GM21526 (cell line): ENCODE measurements at regions not wholly inside any gene's neighbourhood (a gene's known extent, or its start where the extent isn't known, plus 50 kb on each side); places are given as distances from the start of the nearest gene placed in this dataset.
"Not testable (repeated sequence)": the region's sequence is repeated elsewhere in the genome, so short reads cannot be mapped to it uniquely, and the experiment has no call there.

Experiments
- ATAC-seq: cut with Tn5 transposase; IDR thresholded peaks from one replicate; pipeline ENCODE4 v1.9.1; 2021; ENCODE audit warnings: moderate library complexity; ENCODE audit not compliant: unreplicated experiment, low FRiP score

DNA sequence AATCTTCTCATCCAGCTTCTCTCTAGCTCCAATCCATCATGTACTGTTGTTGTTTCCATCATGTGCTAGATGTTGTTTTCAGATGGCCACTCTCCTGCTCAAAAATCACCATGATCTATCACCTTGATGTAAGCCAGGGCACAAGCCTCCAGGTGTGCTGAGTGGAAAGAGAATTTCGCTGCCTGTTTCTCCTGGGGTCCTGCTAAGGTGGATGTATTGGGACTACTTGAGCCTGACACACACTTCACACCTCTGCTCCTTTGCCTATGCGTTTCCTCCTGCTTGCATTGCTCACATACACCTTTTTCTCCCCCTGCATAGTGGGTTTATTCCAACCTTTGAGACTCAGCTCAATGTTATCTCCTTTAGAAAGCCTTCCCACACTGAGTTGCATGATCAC lies 287.6 kb downstream of the CYRIA start:
- no peak for ATAC-seq

DNA sequence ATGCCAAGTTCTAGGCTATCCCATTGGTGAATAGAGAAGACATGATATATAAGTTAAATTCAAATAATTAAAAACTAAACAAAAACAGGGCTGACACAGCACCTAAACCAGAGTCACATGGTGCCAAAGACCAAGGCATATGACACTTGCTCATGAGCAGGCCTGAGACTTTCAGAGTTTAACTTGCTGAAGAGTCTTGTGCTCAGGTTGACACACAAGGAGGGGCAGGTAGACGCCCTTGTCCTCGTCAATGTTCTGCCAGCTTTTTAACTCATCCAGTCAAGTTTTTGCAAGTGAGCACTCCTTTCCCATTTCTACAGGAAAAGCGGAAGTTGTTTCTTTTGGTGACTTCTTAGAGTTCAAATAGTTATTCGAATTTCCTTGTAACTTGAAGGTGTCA lies 289.7 kb downstream of the CYRIA start:
- ATAC-seq, result no peak

DNA sequence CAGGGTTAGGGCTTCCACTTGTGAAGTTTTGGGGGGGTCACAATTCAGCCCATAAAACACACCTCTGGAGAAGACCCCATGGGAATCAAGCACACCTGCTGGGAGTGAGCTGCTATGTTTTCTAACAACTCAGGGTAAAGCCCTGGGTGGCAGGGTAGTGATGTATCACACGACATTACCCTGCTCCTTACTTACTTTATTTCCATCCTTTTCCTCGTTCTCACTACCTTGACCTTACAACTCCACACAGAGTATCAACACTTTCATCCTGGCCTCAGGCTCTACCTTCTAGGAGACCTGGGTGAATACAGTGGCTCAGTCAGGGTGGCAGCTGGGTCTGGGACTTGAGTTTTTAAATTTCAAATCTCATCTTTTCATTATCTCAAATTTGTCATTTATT lies 290.3 kb downstream of the CYRIA start:
- ATAC-seq, result no peak

DNA sequence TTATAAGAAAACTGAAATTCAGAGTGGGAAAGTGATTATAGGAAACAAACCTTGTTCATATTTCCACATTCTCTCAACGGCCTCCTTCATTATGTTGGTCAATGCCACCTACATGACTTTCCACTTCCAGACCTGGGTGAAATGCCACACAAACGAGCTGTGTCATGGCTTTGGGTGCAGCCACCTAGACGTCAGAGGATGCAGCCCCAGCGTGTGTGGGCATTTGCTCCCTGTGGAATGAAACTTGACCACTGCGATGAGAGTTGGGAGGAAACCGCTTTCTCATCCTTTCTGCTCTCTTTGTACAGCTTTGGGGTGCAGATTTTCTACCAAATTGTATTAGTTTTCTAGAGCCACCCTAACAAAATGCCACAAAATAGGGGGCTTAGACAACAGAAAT lies 291.0 kb downstream of the CYRIA start:
- ATAC-seq, result no peak

DNA sequence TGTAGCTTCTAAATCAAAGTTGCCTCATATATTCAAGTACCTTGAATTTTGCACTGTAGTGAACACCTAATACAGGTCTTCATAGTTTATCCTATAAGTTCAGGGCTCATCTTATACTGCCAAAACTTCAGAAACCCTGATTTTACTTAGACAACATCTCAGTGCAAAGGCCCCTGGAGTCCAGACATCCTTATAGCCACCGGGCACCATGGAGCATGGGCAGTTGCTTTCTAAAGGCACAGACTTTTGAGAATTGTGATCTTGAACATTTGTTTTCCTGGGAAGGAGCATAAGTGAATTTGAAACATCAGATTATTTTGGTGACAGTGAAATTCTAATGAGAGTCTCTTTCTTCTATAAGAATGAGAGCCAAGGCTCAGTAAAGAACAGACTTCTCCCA lies 292.3 kb downstream of the CYRIA start:
- ATAC-seq, result no peak

DNA sequence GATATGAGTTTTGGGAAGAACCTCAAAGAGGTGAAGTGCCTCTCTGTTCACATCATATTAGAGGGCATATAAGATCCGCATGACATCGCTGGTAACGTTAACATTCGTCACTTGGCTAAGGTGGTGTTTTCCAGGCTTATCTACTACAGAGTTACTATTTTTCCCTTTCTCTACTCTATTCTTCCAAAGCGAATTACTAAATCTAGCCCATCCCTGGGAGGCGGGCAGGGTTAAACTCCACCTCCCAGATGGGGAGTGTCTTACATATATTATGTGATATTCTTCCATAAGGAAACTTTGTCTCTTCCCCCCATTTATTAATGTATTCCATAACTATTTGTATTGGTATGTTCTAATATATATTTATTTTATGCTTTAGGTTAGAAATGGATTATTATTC lies 293.9 kb downstream of the CYRIA start:
- no peak for ATAC-seq

DNA sequence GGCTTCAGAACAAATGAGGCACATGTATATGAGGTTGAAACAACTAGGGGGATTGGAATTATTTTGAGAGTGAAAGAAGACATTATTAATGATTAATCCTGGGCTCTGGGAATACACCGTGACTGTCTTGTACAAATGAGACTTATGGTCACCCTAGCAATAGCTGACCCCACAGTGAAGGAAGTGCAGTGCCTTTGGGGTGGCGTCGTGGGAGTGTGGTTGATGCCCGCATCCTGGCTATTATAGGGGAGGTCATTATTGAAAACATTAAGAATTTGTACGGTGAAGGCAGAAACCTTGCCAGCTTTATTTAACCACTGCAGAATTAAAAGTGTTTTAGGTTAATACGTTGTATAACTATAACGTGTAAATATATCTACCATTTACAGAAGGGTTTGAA lies 296.7 kb downstream of the CYRIA start:
- no peak for ATAC-seq

DNA sequence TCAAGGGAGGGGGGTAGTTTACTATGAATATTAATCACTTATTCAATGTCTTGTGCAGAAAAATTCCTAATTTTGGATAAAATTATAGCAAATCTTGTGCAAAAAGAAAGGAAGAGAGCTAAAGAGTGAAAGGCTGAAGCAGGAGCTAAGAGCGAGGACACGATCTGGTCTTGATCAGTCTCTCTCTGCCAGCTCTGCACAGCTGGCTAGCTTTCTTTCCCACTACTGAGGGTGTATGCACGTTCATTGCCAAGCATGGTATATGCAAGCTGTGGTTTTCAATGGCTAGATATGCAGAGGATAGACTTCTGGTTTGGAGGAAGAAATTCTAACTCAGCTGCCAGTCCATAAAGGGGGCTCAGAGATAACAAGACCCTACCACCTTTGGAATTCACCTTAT lies 297.3 kb downstream of the CYRIA start:
- no peak for ATAC-seq

DNA sequence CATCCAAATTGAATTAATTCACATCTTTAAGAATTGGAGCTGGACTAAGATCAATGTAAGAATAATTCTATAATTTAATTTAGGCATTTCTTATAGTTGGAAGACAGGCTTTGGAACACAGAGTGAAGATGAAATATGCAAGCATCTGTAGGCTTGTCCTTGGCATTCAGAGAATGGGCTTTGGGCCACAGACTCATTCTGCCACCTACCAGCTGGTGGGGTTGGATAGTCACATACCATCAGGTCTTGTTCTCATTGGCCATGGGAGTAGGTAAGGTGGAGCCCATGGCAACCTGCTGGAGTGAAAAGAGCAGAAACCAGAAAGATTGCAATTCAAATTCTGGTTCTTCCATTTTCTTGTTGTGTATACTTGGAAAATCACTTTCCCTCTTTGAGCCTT lies 300.3 kb downstream of the CYRIA start:
- no peak for ATAC-seq

DNA sequence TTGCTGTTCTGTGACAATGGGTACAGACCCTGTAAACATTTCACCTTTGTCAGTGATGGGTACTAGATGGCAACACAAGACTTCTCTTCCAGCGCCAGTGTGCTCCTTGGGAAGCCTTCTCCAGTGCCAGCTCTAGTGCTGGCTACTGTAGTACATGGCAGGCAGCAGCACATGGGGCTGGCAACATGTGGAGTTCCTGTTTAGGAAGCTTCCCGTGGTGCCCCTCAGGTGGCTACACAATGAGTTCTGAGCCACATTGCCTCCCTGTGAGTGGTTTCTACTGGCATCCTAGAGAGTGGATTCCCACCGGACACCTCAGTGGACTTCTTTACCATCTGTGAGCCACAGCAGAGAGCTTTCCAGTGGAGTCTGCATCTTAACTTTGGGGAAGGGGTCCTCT lies 302.1 kb downstream of the CYRIA start:
- no peak for ATAC-seq

DNA sequence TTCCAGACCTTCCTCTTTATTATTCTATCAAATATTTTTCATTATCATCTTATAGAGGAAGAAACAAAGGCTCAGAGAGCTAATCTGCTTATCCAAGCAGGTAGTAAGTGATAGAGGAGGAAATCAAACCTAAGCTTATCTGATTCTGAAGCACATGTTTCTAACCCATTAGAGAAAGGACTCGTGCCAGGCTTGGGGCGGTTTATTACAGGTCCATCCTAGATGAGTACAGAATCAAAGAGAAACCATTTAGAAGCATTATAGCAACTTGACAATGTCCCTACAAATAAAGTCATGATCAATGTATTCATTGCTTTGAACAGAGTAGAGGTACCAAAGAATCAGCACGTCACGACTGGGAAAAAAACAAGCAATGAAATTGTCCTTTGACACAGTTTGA lies 303.0 kb downstream of the CYRIA start:
- ATAC-seq, result no peak

DNA sequence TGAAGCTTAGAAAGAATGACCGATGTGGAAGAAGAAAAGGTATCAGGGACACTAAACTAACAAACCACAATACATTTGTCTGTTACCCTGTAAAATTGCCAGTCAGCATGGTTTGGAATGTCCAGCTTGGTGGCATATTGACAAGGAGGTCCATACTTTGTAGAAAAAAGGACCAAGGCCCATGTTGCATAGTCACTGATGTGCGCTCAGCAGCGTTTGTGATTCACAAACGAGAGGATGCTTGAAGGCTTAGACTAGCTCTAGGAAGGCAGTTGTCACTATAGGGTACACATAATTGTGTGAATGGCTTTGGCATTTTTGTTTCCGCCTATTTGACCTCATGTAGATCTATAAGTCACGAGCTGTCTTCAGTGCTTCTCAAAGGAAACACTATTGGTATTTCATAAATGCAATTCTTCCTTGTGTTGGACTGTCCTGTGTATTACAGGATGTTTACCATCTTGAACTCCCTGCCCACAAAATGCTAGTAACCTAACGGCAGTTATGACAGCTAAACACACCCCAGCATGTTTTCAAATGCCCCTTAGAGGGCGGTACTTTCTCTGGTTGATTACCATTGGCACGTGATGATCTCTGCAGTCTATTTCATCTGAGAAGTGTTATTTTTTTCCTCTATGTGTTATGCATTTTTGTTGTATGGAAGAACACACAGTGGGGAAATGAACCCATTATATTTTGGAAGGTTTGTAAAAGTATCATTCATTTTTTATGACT lies 304.2 kb downstream of the CYRIA start:
- no peak for ATAC-seq

DNA sequence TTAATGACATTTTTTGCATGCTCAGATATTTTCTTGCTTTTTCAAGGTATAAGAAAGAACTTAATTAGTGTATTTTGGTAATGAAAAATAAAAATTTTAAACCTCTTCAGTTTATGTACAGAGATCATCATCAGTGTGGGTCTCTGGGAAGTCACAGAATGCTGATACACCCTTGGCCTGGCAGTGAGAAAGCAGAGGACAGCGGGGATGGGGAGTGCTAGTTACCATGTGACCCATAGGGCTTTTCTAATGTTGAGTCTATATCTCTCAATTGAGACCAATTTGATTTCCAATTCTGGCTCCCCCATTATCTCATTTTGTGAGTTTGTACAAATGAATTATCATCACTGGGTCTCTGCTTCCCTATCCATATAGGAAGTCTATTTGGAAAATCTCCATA lies 305.7 kb downstream of the CYRIA start:
- no peak for ATAC-seq

DNA sequence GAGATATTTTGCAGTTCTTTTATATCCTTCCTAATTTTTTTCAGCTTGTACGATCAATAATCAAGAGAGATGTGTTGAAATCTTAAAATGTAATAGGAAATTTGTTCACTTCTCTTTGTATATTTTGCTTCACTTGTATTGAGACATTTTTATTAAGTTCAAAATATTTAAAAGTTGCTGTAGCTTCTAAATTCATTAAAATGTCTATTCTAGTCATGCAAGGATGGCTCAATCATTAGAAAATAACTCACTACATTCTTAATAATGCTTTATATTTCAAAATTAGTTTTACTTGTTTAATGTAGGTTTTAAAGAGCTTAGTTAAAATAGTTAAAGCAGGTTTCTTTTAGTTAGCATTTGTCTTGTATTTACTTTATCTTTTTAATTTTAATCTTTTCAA lies 308.4 kb downstream of the CYRIA start:
- ATAC-seq, result no peak

DNA sequence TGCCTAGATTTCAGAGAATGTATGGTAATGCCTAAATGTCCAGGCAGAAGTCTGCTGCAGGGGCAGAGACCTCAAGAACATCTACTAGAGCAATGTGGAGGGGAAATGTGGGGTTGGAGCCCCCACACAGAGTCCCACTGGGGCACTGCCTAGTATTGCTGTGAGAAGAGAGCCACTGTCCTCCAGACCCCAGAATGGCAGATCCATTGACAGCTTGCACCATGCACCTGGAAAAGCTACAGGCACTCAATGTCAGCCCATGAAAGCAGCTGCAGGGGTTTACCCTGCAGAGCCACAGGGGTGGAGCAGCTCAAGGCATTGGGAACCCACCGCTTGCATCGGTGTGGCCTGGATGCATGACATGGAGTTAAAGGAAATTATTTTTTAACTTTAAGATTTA lies 314.1 kb downstream of the CYRIA start:
- ATAC-seq, result no peak

DNA sequence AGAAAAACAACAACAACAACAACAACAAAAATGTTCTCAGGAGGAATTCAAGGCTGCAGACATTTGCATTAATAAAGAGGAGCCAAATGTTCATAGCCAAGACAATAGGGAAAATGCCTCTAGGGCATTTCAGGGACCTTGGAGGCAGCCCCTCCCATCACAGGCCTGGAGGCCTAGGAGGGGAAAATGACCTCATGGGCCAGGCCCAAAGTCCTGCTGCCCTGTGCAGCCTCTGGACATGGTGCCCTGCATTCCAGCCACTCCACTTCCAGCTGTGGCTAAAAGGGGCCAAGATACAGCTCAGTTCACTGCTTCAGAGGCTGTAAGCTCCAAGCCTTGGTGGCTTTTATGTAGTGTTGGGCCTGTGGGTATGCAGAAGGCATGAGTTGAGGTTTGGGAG lies 314.5 kb downstream of the CYRIA start:
- ATAC-seq, result no peak

DNA sequence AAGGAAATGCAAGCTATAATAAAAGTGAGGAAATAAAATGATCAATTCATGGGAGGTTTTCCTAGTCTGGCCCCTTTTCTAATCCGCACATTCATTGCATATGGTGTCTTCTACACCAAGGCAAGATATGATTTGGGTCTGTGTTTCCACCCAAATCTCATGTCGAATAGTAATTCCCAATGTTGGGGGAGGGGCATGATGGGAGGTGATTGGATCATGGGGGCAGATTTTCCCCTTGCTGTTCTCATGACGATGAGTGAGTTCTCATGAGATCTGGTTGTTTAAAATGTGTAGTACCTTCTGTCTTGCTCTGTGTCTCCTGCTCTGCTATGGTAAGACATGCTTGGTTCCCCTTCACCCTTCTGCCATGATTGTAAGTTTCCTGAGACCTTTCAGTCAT lies 315.4 kb downstream of the CYRIA start:
- ATAC-seq, result no peak

DNA sequence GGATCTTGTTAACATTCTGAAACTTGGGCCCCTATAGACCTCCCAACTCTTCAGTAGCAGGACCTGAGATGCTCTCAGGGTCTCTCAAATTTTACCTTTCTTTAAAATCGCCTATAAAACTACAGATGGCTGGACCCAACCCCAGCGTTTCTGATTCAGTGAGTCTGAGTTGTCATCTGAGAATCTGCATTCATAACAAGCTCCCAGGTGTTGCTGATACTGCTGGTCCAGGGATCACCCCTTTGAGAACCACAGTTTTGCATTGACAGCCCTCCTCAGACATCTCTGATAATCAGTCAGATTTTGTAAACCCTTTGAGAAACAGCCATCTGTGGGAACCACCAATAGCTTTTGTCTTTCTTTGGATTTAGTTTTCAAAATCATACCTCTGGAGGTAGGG lies 315.8 kb downstream of the CYRIA start:
- ATAC-seq, result no peak

DNA sequence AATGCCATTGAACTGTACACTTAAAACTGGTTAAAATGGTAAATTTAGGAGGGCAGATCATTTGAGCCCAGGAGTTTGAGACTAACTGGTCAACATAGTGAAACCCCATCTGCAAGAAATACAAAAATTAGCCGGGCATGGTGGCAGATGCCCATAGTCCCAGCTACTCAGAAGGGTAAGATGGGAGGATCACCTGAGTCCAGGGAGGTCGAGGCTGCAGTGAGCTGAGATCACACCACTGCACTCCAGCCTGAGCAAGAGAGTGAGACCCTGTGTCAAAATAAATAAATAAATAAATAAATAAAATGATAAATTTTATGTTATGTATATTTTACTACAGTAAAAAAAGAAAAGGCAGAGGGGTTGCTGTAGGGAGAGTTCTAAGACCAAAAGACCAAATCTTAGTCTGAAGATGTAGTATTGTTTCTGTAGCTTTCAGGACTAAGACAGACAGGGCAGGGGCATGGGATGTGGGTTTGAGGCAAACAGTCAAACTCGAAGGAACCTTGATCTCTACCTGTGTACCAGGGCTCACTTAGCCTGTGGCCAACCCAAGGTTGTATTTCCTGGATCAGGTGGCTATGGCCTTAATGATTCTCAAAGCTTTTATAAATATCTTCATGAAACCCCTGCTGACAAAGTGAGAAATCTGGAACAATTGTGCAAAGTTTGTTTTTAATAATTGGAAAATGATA lies 316.7 kb downstream of the CYRIA start:
- ATAC-seq, result no peak

DNA sequence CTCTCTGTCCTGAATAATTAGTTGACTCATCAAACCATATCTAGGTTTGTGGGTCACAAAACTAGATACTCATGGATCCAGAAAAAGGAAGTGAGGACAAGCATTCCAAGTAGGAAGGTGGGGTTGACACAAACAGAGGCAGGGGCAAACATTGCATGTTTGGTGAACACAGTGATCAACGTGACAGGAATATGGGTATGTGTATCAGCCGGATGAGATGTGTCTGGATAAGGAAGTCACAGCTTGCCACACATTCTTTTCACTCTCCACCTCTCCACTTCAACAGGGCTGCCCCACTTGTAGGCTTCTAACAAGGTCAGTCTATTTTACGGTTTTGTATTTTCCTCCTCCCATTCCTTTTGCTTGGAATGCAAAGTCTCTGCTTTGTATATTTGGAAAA lies 319.0 kb downstream of the CYRIA start:
- ATAC-seq, result no peak

DNA sequence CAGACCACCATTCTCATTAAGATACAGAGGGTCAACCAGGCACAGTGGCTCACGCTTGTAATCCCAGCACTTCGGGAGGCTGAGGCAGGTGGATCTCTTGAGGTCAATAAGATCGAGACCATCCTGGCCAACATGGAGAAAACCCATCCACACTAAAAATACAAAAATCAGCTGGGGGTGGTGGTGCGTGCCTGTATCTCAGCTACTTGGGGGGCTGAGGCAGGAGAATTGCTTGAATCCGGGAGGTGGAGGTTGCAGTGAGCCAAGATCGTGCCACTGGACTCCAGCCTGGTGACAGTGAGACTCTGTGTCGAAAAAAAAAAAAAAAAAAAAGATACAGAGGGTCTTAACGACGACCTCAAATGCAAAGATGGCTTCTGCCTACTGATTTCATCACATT lies 320.4 kb downstream of the CYRIA start:
- not testable (repeated sequence) for ATAC-seq

DNA sequence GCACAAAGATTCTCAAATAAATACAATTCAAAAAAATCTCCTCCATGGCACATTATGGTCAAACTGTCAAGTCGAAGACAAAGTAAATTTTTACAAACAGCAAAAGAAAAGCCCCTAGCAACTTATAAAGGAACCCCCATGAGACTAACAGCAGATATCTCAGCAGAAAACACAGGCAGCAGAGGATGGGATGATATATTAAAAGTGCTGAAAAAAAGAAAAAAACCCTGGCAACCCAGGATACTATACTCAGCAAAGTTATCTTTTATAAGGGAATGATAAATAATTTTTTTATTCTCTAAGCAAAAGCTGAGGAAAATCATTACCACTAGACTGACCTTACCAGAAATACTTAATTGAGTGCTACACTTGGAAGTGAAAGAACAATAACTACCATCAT lies 326.4 kb downstream of the CYRIA start:
- no peak for ATAC-seq
